IMR-90 (cell line): ENCODE measurements at regions not wholly inside any gene's neighbourhood (a gene's known extent, or its start where the extent isn't known, plus 50 kb on each side); places are given as distances from the start of the nearest gene placed in this dataset.

ENCODE experiments used
- ATAC-seq: fragments of 200-7000 bp; cut with Tn5 transposase; 2 replicates; pipeline ENCODE4 v1.9.1; 2020; ENCODE audit warnings: low read depth, mild to moderate bottlenecking, moderate library complexity
- BruUV-seq: library from RNA; stranded (reverse); fragments of 400-500 nt; replicated peaks from 2 replicates; lab custom pipeline; 2021; lab: Mats Ljungman, UMichigan
- CTCF ChIA-PET: fragments of 300-600 bp; formaldehyde crosslinking; extraction: SDS; loops from one replicate; lab custom pipeline; 2021; ENCODE audit warnings: antibody characterized with exemption; lab: Yijun Ruan, JAX
- POLR2A ChIA-PET: fragments of 300-600 bp; sonication (Branson Sonifier 250); formaldehyde crosslinking; loops from one replicate; lab custom pipeline; 2022; ENCODE audit warnings: antibody characterized with exemption; ENCODE audit not compliant: unreplicated experiment; lab: Charles Lee
- DNase-seq: peaks from one replicate; pipeline ENCODE4 v3.0.0; 2013
- H2AFZ ChIP-seq: replicated peaks from 2 replicates; pipeline ENCODE3; 2013; ENCODE audit warnings: low read length, mild to moderate bottlenecking; ENCODE audit not compliant: poor library complexity
- H2AK5ac ChIP-seq: 2 replicates; pipeline ENCODE4 v1.6.1; 2013; ENCODE audit warnings: low read depth, low read length, inconsistent platforms
- H2AK9ac ChIP-seq: replicated peaks from 2 replicates; pipeline ENCODE3; 2013; ENCODE audit warnings: mild to moderate bottlenecking, low read depth, low read length, moderate library complexity; ENCODE audit not compliant: poor library complexity
- H2BK120ac ChIP-seq: 2 replicates; pipeline ENCODE4 v1.6.1; 2013; ENCODE audit warnings: low read depth, low read length, inconsistent platforms
- H2BK15ac ChIP-seq: 3 replicates; pipeline ENCODE4 v1.6.1; 2013; ENCODE audit warnings: low read depth, low read length, inconsistent platforms
- H2BK20ac ChIP-seq: 2 replicates; pipeline ENCODE4 v1.6.1; 2013; ENCODE audit warnings: low read depth, mild to moderate bottlenecking, inconsistent platforms, low read length, moderate library complexity
- H2BK5ac ChIP-seq: 2 replicates; pipeline ENCODE4 v1.6.1; 2013; ENCODE audit warnings: mild to moderate bottlenecking, low read depth, low read length, inconsistent platforms; ENCODE audit not compliant: poor library complexity, severe bottlenecking
- H3K14ac ChIP-seq: replicated peaks from 2 replicates; pipeline ENCODE4 v1.6.1; 2013; ENCODE audit warnings: low read depth, low read length, inconsistent platforms
- H3K18ac ChIP-seq: 2 replicates; pipeline ENCODE4 v1.6.1; 2013; ENCODE audit warnings: low read depth, low read length, control low read depth
- H3K23ac ChIP-seq: 2 replicates; pipeline ENCODE4 v1.6.1; 2013; ENCODE audit warnings: low read depth, low read length, inconsistent platforms
- H3K27ac ChIP-seq: 2 replicates; pipeline ENCODE4 v1.5.1; 2013; ENCODE audit warnings: mild to moderate bottlenecking, control low read depth, low read length; ENCODE audit not compliant: insufficient read depth
- H3K27me3 ChIP-seq: 2 replicates; pipeline ENCODE4 v1.6.1; 2013; ENCODE audit warnings: low read length; ENCODE audit not compliant: control insufficient read depth, insufficient read depth
- H3K36me3 ChIP-seq: 2 replicates; pipeline ENCODE4 v1.6.1; 2013; ENCODE audit warnings: low read length, mixed read lengths; ENCODE audit not compliant: control insufficient read depth, insufficient read depth
- H3K4ac ChIP-seq: 2 replicates; pipeline ENCODE4 v1.6.1; 2013; ENCODE audit warnings: low read depth, low read length, inconsistent platforms
- H3K4me1 ChIP-seq: 2 replicates; pipeline ENCODE4 v1.6.1; 2013; ENCODE audit warnings: low read length, mixed read lengths; ENCODE audit not compliant: control insufficient read depth, insufficient read depth
- H3K4me2 ChIP-seq: 2 replicates; pipeline ENCODE4 v1.6.1; 2013; ENCODE audit warnings: low read depth, mild to moderate bottlenecking, control low read depth, low read length, moderate library complexity
- H3K4me3 ChIP-seq: 2 replicates; pipeline ENCODE4 v1.5.1; 2013; ENCODE audit warnings: low read depth, mild to moderate bottlenecking, control low read depth, low read length, moderate library complexity; ENCODE audit not compliant: insufficient read depth
- H3K56ac ChIP-seq: 2 replicates; pipeline ENCODE4 v1.6.1; 2013; ENCODE audit warnings: low read length, inconsistent platforms; ENCODE audit not compliant: insufficient read depth; ENCODE audit errors: extremely low read depth
- H3K79me1 ChIP-seq, 2 experiments: 2 replicates each; pipeline ENCODE4 v1.6.1; 2013; ENCODE audit warnings: low read length in 2 of 2, inconsistent platforms in 1 of 2, low read depth in 1 of 2
- H3K9ac ChIP-seq: 2 replicates; pipeline ENCODE4 v1.6.1; 2013; ENCODE audit warnings: low read depth, low read length, control low read depth
- H3K9me1 ChIP-seq: 2 replicates; pipeline ENCODE4 v1.6.1; 2013; ENCODE audit warnings: low read length, inconsistent platforms; ENCODE audit not compliant: insufficient read depth
- H3K9me3 ChIP-seq: 2 replicates; pipeline ENCODE4 v1.6.1; 2013; ENCODE audit warnings: low read length; ENCODE audit not compliant: control insufficient read depth, insufficient read depth
- H4K20me1 ChIP-seq: 2 replicates; pipeline ENCODE4 v1.6.1; 2013; ENCODE audit warnings: low read length, inconsistent platforms; ENCODE audit not compliant: insufficient read depth
- H4K5ac ChIP-seq: 2 replicates; pipeline ENCODE4 v1.6.1; 2013; ENCODE audit warnings: mild to moderate bottlenecking, low read depth, low read length, control low read depth
- H4K8ac ChIP-seq, 2 experiments: 2 replicates each; pipeline ENCODE4 v1.6.1; 2013; ENCODE audit warnings: low read depth in 2 of 2, low read length in 2 of 2, control low read depth in 1 of 2, inconsistent platforms in 1 of 2
- H4K91ac ChIP-seq: 2 replicates; pipeline ENCODE4 v1.6.1; 2013; ENCODE audit warnings: low read depth, low read length, inconsistent platforms; ENCODE audit not compliant: insufficient read depth
- BHLHE40 ChIP-seq: fragments of 150-350 bp; IDR thresholded peaks from 2 replicates; pipeline ENCODE4 v1.6.1; 2016; ENCODE audit warnings: mild to moderate bottlenecking, low read depth, low read length
- CEBPB ChIP-seq: IDR thresholded peaks from 2 replicates; pipeline ENCODE4 v1.6.1; 2012; ENCODE audit warnings: low read depth, low read length, improper control_type of control experiment
- CHD1 ChIP-seq: IDR thresholded peaks from 2 replicates; pipeline ENCODE4 v1.6.1; 2012; ENCODE audit warnings: low read depth, low read length, improper control_type of control experiment
- FOS ChIP-seq: fragments of 150-350 bp; IDR thresholded peaks from 2 replicates; pipeline ENCODE4 v1.6.1; 2016; ENCODE audit warnings: low read depth, low read length
- MAFK ChIP-seq: IDR thresholded peaks from 2 replicates; pipeline ENCODE4 v1.6.1; 2012; ENCODE audit warnings: low read depth, low read length, improper control_type of control experiment
- MAZ ChIP-seq: IDR thresholded peaks from 2 replicates; pipeline ENCODE4 v1.6.1; 2012; ENCODE audit warnings: low read depth, mild to moderate bottlenecking, low read length, improper control_type of control experiment, moderate library complexity, borderline replicate concordance
- MXI1 ChIP-seq: IDR thresholded peaks from 2 replicates; pipeline ENCODE4 v1.6.1; 2012; ENCODE audit warnings: low read depth, mild to moderate bottlenecking, low read length, moderate library complexity, borderline replicate concordance
- NFE2L2 ChIP-seq: fragments of 150-350 bp; IDR thresholded peaks from 2 replicates; pipeline ENCODE4 v1.6.1; 2016; ENCODE audit warnings: low read depth, mild to moderate bottlenecking, low read length
- POLR2A ChIP-seq: IDR thresholded peaks from 2 replicates; pipeline ENCODE4 v1.6.1; 2012; ENCODE audit warnings: mild to moderate bottlenecking, low read depth, low read length
- RAD21 ChIP-seq: IDR thresholded peaks from 2 replicates; pipeline ENCODE4 v1.6.1; 2012; ENCODE audit warnings: low read length, improper control_type of control experiment
- RCOR1 ChIP-seq: IDR thresholded peaks from 2 replicates; pipeline ENCODE4 v1.6.1; 2012; ENCODE audit warnings: mild to moderate bottlenecking, low read length, improper control_type of control experiment; ENCODE audit not compliant: insufficient replicate concordance
- RFX5 ChIP-seq: IDR thresholded peaks from 2 replicates; pipeline ENCODE4 v1.8.0; 2012; ENCODE audit warnings: low read depth, mild to moderate bottlenecking, low read length, moderate library complexity
- SMC3 ChIP-seq: fragments of 150-350 bp; IDR thresholded peaks from 2 replicates; pipeline ENCODE4 v1.6.1; 2016; ENCODE audit warnings: low read depth, mild to moderate bottlenecking, antibody characterized with exemption, low read length, moderate library complexity
- WGBS, 2 experiments: methylation state at CpG; one replicate each; pipeline versions ENCODE4 v1.1.5 to v1.1.7; 2013; ENCODE audit warnings: missing lambda C conversion rate in 2 of 2; ENCODE audit not compliant: insufficient read length in 1 of 2; ENCODE audit errors: extremely low coverage in 2 of 2; 5-methylcytosine and 5-hydroxymethylcytosine counted together
- dilution Hi-C: fragments of 300-500 bp; cut with HindIII; formaldehyde crosslinking; loops from one replicate; pipeline ENCODE4 v1.14.3; 2018; ENCODE audit warnings: low sequenced_read_pairs; ENCODE audit not compliant: unreplicated experiment
- in situ Hi-C: fragments of 300-500 bp; cut with MboI; formaldehyde crosslinking; loops from 3 replicates; pipeline ENCODE4 v1.14.3; 2019; ENCODE audit warnings: low sequenced_read_pairs, inconsistent platforms, mixed read lengths
- intact Hi-C: fragments of 100-400 bp; cut with micrococcal nuclease; formaldehyde crosslinking; loops from 2 replicates; pipeline ENCODE4 v1.10.0; 2022
- TF ChIP-seq, protein P1 (sequence below): fragments of 150-350 bp; IDR thresholded peaks from 2 replicates; pipeline ENCODE4 v1.6.1; 2016; ENCODE audit warnings: low read depth, mild to moderate bottlenecking, low read length, moderate library complexity, borderline replicate concordance
- TF ChIP-seq, protein P2 (sequence below): conservative IDR thresholded peaks from 2 replicates; pipeline ENCODE4 v1.5.1; 2012; ENCODE audit warnings: mild to moderate bottlenecking, low read depth, low read length, improper control_type of control experiment
- TF ChIP-seq, protein P3 (sequence below): fragments of 150-350 bp; IDR thresholded peaks from 2 replicates; pipeline ENCODE4 v1.6.1; 2017; ENCODE audit warnings: mild to moderate bottlenecking, antibody characterized with exemption, low read length, low read depth

DNA sequence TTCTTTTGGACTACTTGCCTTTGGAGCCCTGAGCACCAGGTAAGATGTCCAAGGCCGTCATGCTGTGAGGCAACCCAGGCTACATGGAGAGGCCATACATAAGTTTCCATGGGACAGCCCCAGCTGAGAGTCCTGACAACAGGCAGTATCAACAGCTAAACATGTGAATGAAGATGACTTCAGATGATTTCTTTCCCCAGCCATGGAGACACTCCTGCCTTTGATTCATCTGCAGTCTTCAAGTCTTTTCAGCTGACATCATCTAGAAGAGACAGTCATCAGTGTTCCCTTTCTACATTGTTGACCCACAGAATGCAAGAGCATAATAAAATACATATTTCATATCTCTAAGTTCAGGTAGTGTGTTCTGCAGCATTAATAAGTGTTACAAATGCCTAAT is 398.7 kb downstream of the BTG1 start:
- no TSS peak for BruUV-seq
- H4K20me1 ChIP-seq = no peaks in the 10 kb centered on the region
- H4K5ac ChIP-seq = no peak overlapping the region
- no peak overlapping the region for H2BK5ac ChIP-seq
- 60% methylated on average over 1 of the region's 1 CpG; no CpG with 5 or more reads in 1 of the 2 experiments for WGBS, 2 experiments
- H3K9ac ChIP-seq = no peak overlapping the region
- H3K79me1 ChIP-seq = no peaks in the 10 kb centered on the region
- in situ Hi-C loops = no loop called here
- H3K27ac ChIP-seq = no peak overlapping the region
- no peak overlapping the region for H2BK20ac ChIP-seq
- H3K56ac ChIP-seq = no peak overlapping the region
- peak overlapping the region; percentile 41 for H2AFZ ChIP-seq
- H4K91ac ChIP-seq = no peak overlapping the region
- no peak overlapping the region for H2BK15ac ChIP-seq
- no peaks in the 10 kb centered on the region for H3K4me1 ChIP-seq
- no peak overlapping the region for H4K8ac ChIP-seq
- no peak overlapping the region for H3K18ac ChIP-seq
- ATAC-seq = no peak
- no peak overlapping the region for H3K4me3 ChIP-seq
- dilution Hi-C loops = no loop called here
- ChIA-PET CTCF (interaction anchor here (1.1 kb wide), 1 partner anchor 11 kb away, joined by 5 read pairs; no protein-coding TSS in a partner anchor), POLR2A (no interaction called here)
- no peak overlapping the region for H3K4ac ChIP-seq
- no peak overlapping the region for H2AK9ac ChIP-seq
- no peaks in the 10 kb centered on the region for H3K27me3 ChIP-seq
- H3K9me3 ChIP-seq = no peaks in the 10 kb centered on the region
- no peak overlapping the region for H3K14ac ChIP-seq
- no peak overlapping the region for H2AK5ac ChIP-seq
- no peak for TF ChIP-seq MAFK
- TF ChIP-seq, protein P1, sequence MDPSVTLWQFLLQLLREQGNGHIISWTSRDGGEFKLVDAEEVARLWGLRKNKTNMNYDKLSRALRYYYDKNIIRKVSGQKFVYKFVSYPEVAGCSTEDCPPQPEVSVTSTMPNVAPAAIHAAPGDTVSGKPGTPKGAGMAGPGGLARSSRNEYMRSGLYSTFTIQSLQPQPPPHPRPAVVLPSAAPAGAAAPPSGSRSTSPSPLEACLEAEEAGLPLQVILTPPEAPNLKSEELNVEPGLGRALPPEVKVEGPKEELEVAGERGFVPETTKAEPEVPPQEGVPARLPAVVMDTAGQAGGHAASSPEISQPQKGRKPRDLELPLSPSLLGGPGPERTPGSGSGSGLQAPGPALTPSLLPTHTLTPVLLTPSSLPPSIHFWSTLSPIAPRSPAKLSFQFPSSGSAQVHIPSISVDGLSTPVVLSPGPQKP = no peak
- TF ChIP-seq, protein P2, sequence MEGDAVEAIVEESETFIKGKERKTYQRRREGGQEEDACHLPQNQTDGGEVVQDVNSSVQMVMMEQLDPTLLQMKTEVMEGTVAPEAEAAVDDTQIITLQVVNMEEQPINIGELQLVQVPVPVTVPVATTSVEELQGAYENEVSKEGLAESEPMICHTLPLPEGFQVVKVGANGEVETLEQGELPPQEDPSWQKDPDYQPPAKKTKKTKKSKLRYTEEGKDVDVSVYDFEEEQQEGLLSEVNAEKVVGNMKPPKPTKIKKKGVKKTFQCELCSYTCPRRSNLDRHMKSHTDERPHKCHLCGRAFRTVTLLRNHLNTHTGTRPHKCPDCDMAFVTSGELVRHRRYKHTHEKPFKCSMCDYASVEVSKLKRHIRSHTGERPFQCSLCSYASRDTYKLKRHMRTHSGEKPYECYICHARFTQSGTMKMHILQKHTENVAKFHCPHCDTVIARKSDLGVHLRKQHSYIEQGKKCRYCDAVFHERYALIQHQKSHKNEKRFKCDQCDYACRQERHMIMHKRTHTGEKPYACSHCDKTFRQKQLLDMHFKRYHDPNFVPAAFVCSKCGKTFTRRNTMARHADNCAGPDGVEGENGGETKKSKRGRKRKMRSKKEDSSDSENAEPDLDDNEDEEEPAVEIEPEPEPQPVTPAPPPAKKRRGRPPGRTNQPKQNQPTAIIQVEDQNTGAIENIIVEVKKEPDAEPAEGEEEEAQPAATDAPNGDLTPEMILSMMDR = no peak
- no peak for TF ChIP-seq RCOR1
- no peak for TF ChIP-seq MAZ
- TF ChIP-seq FOS = no peak
- no peak for TF ChIP-seq SMC3
- TF ChIP-seq RAD21 = no peak
- no peak for TF ChIP-seq MXI1
- TF ChIP-seq BHLHE40 = no peak
- no peak for TF ChIP-seq POLR2A
- no peak for TF ChIP-seq CHD1
- no peak for TF ChIP-seq RFX5
- TF ChIP-seq, protein P3, sequence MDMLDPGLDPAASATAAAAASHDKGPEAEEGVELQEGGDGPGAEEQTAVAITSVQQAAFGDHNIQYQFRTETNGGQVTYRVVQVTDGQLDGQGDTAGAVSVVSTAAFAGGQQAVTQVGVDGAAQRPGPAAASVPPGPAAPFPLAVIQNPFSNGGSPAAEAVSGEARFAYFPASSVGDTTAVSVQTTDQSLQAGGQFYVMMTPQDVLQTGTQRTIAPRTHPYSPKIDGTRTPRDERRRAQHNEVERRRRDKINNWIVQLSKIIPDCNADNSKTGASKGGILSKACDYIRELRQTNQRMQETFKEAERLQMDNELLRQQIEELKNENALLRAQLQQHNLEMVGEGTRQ = no peak
- no peak for TF ChIP-seq NFE2L2
- no peak for TF ChIP-seq CEBPB
- 0 out of 2 replicates have a peak, but pooled peaks cover 3% of the 10 kb centered on the region for H3K9me1 ChIP-seq
- no peak overlapping the region for H3K4me2 ChIP-seq
- no peaks in the 10 kb centered on the region for H3K36me3 ChIP-seq
- H2BK120ac ChIP-seq = no peak overlapping the region
- no peak overlapping the region for H3K23ac ChIP-seq
- intact Hi-C loops = no loop called here
- DNase-seq = no peak
